HG03103 (cell line): ENCODE measurements at regions not wholly inside any gene's neighbourhood (a gene's known extent, or its start where the extent isn't known, plus 50 kb on each side); places are given as distances from the start of the nearest gene placed in this dataset.
"Not testable (repeated sequence)": the region's sequence is repeated elsewhere in the genome, so short reads cannot be mapped to it uniquely, and the experiment has no call there.

Experiments used
- ATAC-seq: cut with Tn5 transposase; IDR thresholded peaks from one replicate; pipeline ENCODE4 v1.9.1; 2021; ENCODE audit warnings: low read depth; ENCODE audit not compliant: unreplicated experiment

- ATAC-seq, result no peak
Measured at GRCh38 chr6:80537118-80537972, 430.9 kb downstream of the BCKDHB start.

- ATAC-seq, result no peak
Measured at GRCh38 chr6:80535914-80536565, 429.6 kb downstream of the BCKDHB start.

GRCh38 chr6:80531681-80532619 lies 425.5 kb downstream of the BCKDHB start:
- ATAC-seq, result no peak

- ATAC-seq, result no peak
Measured at GRCh38 chr6:80530103-80530502, 423.6 kb downstream of the BCKDHB start.

- no peak for ATAC-seq
Measured at GRCh38 chr6:80528115-80528514, 421.6 kb downstream of the BCKDHB start.

- no peak for ATAC-seq
Measured at GRCh38 chr6:80527552-80528052, 421.1 kb downstream of the BCKDHB start.

- no peak for ATAC-seq
Measured at GRCh38 chr6:80523531-80523997, 417.1 kb downstream of the BCKDHB start.

GRCh38 chr6:80523010-80523409 lies 416.5 kb downstream of the BCKDHB start:
- ATAC-seq, result no peak

GRCh38 chr6:80522576-80522975 lies 416.1 kb downstream of the BCKDHB start:
- no peak for ATAC-seq

- no peak for ATAC-seq
Measured at GRCh38 chr6:80519811-80520594, 413.5 kb downstream of the BCKDHB start.

- no peak for ATAC-seq
Measured at GRCh38 chr6:80517525-80517924, 411.1 kb downstream of the BCKDHB start.

- ATAC-seq, result not testable (repeated sequence)
Measured at GRCh38 chr6:80510521-80510920, 404.1 kb downstream of the BCKDHB start.

GRCh38 chr6:80508885-80509630 lies 402.6 kb downstream of the BCKDHB start:
- no peak for ATAC-seq

- no peak for ATAC-seq
Measured at GRCh38 chr6:80504882-80505281, 398.4 kb downstream of the BCKDHB start.

GRCh38 chr6:80503660-80504059 lies 397.2 kb downstream of the BCKDHB start:
- no peak for ATAC-seq

- no peak for ATAC-seq
Measured at GRCh38 chr6:80502871-80503270, 396.4 kb downstream of the BCKDHB start.

GRCh38 chr6:80501636-80502035 lies 395.2 kb downstream of the BCKDHB start:
- ATAC-seq, result no peak

GRCh38 chr6:80497696-80498486 lies 391.4 kb downstream of the BCKDHB start:
- not testable (repeated sequence) for ATAC-seq
